HG03565 (cell line): ENCODE measurements at regions not wholly inside any gene's neighbourhood (a gene's known extent, or its start where the extent isn't known, plus 50 kb on each side); places are given as distances from the start of the nearest gene placed in this dataset.

ENCODE experiments used
- ATAC-seq: cut with Tn5 transposase; IDR thresholded peaks from one replicate; pipeline ENCODE4 v1.9.1; 2021; ENCODE audit warnings: mild to moderate bottlenecking, moderate library complexity; ENCODE audit not compliant: unreplicated experiment

DNA sequence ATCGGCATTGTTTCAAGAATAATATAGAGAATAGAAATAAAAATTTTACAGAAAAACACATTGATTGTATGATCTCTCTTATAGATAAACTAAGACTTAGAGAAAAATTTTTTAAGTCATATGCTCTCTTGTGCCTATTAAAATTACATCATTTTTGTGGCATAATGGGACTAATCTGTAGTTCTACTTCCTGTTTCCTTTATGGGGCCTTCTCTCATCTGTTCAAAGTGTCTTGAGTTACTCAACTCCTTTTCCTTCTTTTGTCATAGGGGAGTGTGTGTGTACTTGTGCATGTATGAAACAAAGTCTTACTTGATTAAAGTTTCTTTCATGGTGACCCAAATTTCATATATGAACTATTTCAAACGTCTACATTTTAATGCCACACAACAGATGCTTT is 1448.9 kb upstream of the TENM3 start:
- no peak for ATAC-seq

DNA sequence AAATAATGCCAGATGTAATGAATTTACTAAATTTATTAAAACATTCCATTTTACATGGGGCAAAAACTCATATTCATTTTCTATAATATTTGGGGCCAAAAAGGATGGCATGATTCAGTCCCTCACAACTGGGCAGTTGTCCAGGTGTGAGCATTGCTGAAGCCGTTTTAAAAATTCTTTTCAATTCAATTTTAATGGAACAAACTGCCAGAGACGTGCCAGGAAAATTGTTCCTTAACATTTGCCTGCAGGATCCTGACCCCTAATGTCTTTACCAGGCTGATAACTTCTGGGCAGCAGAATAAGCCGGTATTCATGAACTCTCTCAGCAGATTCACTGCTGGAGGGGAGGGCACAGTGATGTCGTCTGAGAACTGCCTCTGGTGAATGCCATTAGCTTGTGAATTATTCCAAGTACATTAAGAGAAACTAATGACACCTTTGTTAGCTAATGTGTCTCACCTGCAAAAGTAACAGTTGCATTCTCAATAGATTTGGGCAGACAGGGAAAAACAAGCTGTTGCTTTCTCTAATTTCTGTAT is 1445.1 kb upstream of the TENM3 start:
- no peak for ATAC-seq

DNA sequence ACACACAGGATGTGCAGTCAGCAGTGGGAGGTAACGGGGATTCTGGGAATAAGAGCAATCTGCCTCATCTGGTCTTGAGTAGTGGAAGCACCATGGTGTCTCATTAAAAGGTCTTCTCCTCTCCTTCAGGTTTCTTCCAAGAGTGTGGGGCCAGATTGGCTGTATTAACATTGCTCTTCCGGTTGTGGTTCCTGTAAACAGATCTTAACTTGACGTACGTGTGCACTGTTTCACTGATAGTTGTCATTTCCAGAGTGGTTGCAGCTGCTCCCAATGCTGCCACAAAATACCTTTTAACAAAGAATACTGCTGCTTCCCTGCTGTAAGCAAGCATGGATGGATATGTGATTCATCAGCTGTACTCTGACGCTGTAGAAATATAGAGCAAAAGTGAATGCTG is 1443.4 kb upstream of the TENM3 start:
- no peak for ATAC-seq

DNA sequence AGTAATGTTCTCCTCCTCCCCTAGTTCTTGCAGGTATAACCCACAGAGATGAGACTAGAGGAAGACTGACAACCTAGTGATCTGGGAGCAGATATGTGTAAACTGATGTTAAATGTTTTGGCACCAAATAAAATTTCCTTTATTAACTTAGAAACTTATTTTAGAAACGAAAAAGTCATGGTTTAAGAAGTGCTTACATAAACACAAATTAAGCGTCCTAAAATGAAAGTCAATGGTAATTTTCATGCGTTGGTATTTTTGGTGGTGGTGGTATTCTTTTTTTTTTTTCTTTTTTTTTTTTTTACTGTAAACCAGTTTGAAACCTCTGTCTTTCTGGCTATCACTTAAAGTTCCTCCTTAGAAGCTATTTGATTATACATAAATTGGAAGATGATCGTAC is 1438.1 kb upstream of the TENM3 start:
- no peak for ATAC-seq

DNA sequence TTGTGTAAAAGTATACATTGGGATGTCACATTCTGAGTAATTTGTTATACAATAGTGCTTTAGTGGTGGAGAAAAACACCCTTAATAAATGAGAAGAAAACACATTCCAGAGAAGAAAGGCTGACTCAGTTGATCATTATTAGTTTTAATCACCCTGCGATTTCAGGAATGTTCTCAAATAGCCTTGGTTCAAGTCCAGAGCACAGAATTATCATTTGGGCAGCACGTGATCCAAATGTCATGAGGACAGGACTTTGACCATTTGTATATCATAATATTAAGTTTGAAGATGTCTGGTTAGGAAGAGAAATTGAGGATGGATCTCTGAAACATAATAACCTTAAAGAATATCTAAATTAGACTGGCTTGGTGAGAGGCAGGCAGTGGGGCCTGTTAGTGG is 1434.3 kb upstream of the TENM3 start:
- no peak for ATAC-seq

DNA sequence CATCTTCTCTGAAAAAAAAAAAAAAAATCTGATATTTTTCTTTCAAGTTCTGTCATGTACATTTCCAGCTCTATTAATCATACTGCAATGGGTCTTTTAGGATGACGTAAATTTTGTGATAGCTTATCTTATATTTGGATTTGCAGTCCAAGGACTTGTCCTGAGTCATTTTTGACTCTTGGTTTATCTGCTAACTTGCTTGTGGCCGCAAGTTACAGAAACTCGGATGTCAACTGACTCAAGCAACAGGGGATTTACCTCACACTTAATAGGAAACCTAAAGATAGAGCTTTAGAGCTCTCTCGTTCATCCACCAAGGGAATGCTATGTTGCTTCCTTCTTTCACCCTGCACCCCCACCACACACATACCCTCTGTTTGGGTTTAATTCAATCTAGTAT is 1433.8 kb upstream of the TENM3 start:
- no peak for ATAC-seq

DNA sequence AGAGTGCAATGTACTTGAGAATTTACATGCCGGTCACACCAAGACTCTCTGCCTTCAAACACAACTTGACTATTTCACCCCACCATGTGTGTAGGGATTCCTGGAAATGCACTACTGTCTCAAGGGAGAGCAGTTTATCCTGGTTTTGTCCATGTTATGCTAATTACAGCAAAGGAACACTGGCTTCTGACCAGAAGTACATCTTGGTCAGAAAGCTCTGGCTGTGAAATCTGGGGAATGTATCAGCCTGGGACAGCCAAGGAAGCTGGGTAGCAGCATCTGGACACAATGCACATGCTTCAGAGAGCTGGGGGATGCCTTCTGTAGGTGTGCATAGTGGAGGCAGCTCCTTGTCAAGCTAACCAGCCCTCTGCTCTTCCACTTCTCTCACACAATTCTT is 1432.6 kb upstream of the TENM3 start:
- ATAC-seq, result no peak

DNA sequence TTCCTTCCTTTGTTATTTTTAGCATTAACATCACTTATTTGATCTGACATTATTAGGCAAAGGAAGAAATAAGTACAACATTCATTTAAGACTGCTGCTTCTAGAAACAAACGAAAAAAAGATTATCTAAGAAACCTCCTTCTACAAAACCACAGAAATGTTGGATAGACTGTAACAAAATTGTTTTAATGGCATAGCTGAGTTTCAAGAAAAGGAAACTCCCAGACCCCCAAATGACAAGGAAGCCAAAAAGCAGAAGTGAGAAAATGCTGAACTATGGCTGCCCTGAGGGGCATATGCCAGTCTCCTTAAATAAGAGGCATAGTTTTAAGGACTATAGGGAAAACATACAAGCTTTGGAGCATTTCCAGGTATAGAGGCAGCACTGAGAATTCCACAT is 1431.6 kb upstream of the TENM3 start:
- no peak for ATAC-seq

DNA sequence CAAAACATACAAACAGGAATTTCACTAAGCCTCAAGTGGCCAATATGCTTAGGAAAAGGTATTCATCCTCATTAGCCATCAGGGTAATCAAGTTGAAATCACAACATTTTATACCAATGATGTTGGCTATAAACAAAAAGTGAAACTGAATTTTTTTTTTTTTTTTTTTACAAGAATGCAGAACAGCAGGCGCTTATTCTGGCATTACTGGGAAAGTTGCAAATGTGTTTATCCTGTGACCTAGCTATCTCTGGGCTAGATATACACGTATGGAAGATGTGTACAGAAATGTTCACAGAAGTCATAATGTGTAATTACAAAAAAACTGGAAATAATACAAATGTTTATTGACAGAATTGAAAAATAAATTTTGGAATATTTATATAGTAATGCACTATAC is 1430.4 kb upstream of the TENM3 start:
- ATAC-seq, result no peak

DNA sequence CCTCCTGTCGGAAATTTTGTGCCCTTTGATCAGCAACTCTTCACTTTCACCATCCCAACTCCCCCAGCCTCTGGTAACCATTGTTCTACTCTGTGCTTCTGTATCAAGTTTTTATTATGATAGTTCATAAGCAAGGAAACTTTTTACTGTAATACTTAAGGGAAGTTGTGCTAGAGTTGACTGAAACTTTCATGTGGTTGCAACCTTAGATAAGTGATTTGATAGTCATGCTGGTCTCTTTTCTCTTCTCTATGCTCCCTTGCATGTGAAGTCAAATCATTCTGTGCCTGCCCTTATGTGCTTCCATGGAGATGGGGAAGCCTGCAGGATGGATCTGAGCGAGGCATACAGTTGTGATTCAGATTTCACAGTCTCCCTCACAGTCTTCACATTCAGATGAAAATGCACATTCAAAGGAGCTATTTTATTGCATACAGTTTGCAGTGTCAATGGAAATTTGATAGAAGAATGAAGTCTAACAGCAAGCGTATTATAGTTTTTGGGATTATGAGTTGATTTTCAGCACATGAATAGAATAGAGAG is 1428.3 kb upstream of the TENM3 start:
- ATAC-seq, result no peak

DNA sequence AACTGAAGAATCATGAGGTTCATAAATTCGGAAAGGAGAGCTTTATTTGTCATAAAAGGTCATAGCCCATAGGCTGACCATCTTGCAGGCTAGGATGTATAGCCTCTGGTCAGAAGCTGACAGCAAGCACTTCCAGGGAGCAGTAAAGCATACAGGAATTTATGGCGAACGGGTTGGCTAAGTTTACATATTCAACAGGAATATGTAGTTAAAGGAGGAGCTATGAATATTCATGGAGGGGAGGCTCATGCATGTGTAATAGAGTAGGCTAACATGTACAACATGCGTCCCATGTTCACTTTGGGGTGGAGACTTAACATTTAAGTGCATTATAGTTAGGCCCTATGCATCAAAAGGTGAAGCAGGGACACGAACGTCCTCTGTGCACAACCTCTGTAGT is 1425.7 kb upstream of the TENM3 start:
- ATAC-seq, result no peak

DNA sequence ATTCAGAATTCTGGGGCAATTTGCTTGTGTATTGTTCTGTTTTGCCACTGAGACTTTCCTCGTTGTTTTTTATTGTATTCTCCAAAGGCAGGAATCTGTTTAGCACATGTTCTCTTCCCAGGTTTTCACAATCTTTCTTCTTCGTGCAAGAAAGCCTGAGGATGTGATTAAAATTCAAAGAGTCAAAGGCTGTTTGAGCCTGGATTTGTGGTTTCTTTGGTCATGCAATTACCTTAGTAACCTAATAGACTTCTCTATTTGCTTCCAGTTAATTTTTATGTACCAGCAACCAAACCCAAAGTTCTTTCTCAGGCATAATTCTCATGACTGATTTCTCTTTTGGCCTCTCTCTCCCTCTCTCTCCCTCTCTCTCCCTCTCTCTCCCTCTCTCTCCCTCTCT is 1420.1 kb upstream of the TENM3 start:
- ATAC-seq, result no peak

DNA sequence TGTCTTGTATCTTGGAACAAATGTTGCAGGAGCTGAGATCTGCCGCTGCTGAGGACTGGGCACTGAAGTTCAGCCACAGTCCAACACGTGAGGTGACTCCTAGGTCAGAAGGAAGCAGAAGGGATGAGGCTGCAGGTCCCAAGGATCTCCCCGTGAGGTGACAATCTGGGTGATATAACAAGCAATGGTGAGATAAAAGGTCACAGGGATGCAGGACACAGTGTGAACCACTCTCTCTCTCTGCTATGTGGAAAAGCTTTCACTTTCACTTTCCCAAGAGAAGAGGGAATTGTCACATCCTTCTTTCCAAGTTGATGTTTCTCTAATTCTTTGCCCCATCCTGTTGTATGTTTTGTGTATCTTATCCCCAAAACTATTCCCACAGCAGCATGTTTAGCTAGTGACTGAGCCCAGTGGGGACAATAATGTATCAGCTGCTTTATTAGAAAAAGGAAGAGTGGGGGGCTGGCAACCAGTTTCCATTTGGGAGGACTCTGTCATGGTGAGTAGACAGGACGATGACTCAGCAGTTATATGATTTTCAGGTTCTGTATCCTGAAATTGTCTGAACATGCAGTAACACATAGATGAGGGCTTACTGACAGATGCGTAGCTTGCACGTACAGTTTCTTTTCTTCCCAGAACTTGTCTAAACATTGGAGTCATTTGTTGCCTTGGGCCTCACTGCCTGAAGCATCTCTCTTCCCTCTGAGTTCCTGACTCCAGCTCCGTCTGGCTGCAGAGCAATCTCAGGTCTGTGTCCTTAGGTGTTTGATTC is 1415.8 kb upstream of the TENM3 start:
- no peak for ATAC-seq

DNA sequence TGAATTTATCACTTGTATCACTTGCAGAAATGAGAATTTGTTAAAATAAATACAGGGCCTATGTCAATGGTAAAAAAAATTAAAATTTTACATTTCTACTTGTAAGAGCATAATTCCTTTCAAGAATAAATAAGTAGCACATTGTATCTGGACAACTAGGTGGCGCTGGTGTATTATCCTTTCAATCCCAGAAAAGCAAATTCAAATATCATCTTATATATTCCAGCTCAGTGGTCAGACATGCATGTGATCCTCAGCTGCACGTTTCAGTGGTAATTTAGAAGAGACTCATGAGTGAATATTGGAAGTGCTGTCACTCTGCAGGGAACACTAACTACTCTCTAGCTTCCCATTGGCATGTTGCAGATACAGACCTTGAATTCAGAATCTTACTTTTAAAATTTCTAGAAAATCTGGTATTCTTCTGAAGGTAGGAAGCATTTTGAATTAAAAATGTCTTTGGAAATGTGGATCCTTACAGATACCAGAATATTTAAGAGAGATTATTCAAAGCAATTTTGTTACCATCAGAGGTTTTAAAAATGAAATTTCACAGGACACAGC is 1414.7 kb upstream of the TENM3 start:
- no peak for ATAC-seq

DNA sequence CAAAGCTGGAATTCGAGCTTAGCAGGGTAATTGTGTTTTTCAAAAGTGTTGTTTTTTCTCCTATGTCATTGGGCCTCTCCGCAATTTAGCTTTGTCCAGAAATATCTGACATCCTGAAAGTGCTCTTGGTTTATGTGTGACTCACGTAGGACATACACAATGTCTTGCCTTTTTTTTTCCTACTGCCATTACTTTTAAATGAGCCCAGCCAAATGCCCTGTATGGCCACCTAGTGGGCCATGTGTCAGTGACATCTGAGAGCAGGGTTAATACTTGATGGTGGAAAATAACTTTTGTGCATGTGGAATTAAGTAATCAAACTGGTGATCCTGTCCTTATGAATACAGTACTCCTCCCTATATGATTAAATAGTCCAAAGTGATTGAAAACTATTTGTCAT is 1411.1 kb upstream of the TENM3 start:
- ATAC-seq, result no peak

DNA sequence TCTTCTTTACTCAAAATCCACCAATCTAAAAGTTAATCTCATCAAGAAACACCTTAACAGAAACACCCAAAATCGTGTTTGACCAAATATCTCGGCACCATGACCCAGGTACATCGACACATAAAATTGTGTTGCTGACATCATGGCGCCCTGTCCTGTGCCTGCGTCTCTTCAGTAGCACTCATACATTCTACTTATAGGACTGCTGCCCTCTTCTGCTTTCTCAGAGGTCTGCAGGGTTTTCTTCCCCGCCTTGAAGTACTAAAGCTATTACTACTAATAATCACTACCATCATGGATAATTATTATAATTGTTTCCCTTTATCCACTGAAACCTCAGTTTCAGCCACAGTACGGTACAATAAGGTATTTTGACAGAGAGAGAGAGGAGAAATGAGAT is 1403.1 kb upstream of the TENM3 start:
- ATAC-seq, result no peak

DNA sequence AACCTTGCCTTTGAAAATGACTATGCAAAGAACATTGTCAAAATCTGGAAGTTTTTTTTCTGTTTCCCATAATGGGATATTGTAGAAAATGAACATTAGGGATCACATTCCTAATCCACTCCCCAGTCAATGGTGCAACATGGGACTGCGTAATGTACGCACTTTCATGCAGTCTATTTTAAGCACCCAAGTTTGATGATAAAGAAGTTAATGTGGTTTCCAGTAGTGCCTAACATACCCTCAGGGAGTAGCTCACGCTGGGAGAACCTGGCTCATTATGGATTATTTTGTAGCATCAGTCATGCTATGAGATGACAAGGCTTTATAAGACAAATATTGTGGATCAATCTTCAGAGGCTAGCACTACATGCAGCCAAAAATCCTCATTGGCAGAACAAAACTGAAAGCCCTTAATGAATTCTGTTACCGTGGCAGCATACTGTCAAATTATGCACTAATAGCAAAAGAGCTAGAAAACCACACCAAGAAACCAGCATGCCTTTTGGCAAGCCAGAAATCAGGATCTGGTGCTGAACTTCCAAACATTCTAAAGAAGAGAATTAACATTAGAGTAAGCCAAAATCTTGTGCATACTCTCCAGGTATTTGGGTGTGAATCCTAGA is 1392.8 kb upstream of the TENM3 start:
- no peak for ATAC-seq

DNA sequence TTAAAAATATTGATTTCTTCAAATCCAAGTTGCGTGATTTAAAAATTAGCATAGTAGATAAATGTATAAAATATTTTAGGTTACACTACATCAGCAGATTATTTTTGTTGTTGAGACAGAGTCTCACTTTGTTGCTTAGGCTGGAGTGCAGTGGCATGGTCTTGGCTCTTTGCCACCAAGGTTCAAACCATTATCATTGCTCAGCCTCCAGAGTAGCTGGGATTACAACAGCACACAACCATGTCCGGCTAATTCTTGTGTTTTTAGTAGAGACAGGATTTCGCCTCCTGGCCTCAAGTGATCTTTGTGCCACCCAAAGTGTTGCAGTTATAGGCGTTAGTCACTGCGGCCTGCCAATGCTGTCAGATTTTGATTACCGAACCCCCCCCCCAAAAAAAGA is 1390.5 kb upstream of the TENM3 start:
- ATAC-seq, result no peak

DNA sequence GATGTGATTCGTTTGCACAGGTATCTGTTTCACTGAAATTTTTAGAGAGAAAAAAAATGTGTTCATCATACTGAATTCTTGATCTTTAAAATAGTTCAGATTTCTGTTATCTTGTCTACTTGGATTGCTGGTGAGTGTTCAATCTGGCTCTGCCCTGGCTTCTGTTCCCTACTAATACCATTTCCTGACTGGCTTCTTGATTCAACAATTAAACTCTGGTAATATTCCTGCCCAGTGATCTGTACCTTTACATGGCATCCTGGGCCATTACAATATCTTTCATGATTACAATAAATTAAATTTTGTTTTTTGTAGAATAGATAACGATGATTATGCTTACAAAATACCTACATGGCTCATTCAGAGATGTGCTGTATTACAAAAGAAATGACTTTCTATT is 1388.0 kb upstream of the TENM3 start:
- no peak for ATAC-seq

DNA sequence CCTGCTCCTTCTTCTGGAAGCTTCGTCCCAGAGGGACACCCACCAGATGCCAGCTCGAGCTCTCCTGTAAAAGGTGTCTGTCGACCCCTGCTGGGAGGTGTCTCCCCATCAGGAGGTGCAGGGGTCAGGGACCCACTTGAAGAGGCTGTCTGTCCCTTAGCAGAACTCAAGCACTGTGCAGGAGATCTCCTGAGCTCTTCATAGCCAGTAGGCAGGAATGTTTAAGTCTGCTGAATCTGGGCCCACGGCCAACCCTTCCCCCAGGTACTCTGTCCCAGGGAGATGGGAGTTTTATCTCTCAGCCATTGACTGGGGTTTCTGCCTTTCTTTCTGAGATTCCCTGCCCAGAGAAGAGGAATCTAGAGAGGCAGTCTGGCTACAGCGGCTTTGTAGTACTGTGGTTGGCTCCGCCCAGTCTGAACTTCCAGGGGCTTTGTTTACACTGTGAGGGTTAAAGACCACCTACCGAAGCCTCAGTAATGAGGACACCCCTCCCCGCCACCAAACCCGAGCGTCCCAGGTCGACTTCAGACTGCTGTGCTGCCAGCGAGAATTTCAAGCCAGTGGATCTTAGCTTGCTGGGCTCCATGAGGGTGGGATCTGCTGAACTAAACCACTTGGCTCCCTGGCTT is 1383.0 kb upstream of the TENM3 start:
- ATAC-seq, result no peak

DNA sequence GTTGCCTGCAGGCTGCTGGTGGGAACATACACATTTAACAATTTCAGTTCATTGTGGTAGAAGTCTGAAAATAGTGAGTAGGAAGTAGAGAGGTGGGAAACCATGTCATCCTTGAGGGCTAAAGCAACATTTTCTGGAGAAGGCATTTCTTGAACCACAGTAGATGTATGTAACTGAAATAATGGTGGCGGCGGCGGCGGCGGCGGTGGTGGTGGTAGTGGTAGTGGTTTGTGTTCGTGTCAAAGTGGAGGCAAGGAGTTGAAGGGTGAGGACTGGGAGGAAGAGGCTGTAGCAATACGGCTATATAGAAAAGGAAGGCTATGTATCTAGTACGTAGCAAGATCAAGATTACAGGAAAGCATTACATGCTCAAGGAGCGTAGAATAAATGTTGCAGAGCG is 1381.6 kb upstream of the TENM3 start:
- ATAC-seq, result no peak
